ENCODE measurements at regions not wholly inside any gene's neighbourhood (a gene's known extent, or its start where the extent isn't known, plus 50 kb on each side); places are given as distances from the start of the nearest gene placed in this dataset.

DNA sequence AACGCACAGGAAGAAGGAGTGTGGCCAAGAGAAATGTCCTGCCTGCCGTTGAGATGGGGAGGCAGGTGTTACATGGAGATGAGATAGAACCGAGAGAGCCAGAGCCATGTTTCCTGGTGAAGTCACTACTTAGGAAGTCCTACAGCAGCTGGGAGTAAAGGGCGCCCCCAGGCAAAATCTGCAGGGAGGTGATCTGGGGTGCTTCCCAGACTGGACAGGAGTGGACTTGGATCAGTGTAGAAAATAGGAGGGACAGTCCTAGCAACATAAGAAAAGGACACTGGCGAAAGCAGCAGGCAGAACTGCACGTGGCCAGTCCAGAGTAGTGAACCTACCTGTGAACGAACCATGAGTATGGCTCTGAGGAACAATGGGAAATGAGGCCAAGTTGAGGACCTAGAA, 85.3 kb downstream of the CD164 start:
- DNase-seq (ENCODE audit: low read depth in 1 of 2, low spot score in 1 of 2): no peak
- Histone ChIP-seq H3K27ac (replicated peaks) (no peak overlapping the region), H3K4me3 (replicated peaks; ENCODE audit: insufficient read depth, low read length) (no peak overlapping the region), H3K27me3 (ENCODE audit: insufficient read depth, poor library complexity, severe bottlenecking) (no peaks in the 10 kb centered on the region)
- TF ChIP-seq POLR2AphosphoS5 (IDR thresholded peaks at IDR 0.05; ENCODE audit: low read depth) (no peak), SPI1 (IDR thresholded peaks at IDR 0.05; ENCODE audit: borderline replicate concordance, low read depth) (no peak), GABPA (IDR thresholded peaks at IDR 0.05; ENCODE audit: low read depth) (no peak)
- TF ChIP-seq, protein P1, sequence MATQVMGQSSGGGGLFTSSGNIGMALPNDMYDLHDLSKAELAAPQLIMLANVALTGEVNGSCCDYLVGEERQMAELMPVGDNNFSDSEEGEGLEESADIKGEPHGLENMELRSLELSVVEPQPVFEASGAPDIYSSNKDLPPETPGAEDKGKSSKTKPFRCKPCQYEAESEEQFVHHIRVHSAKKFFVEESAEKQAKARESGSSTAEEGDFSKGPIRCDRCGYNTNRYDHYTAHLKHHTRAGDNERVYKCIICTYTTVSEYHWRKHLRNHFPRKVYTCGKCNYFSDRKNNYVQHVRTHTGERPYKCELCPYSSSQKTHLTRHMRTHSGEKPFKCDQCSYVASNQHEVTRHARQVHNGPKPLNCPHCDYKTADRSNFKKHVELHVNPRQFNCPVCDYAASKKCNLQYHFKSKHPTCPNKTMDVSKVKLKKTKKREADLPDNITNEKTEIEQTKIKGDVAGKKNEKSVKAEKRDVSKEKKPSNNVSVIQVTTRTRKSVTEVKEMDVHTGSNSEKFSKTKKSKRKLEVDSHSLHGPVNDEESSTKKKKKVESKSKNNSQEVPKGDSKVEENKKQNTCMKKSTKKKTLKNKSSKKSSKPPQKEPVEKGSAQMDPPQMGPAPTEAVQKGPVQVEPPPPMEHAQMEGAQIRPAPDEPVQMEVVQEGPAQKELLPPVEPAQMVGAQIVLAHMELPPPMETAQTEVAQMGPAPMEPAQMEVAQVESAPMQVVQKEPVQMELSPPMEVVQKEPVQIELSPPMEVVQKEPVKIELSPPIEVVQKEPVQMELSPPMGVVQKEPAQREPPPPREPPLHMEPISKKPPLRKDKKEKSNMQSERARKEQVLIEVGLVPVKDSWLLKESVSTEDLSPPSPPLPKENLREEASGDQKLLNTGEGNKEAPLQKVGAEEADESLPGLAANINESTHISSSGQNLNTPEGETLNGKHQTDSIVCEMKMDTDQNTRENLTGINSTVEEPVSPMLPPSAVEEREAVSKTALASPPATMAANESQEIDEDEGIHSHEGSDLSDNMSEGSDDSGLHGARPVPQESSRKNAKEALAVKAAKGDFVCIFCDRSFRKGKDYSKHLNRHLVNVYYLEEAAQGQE (IDR thresholded peaks at IDR 0.05; ENCODE audit: insufficient replicate concordance, low read depth): no peak
- TF ChIP-seq, protein P2, sequence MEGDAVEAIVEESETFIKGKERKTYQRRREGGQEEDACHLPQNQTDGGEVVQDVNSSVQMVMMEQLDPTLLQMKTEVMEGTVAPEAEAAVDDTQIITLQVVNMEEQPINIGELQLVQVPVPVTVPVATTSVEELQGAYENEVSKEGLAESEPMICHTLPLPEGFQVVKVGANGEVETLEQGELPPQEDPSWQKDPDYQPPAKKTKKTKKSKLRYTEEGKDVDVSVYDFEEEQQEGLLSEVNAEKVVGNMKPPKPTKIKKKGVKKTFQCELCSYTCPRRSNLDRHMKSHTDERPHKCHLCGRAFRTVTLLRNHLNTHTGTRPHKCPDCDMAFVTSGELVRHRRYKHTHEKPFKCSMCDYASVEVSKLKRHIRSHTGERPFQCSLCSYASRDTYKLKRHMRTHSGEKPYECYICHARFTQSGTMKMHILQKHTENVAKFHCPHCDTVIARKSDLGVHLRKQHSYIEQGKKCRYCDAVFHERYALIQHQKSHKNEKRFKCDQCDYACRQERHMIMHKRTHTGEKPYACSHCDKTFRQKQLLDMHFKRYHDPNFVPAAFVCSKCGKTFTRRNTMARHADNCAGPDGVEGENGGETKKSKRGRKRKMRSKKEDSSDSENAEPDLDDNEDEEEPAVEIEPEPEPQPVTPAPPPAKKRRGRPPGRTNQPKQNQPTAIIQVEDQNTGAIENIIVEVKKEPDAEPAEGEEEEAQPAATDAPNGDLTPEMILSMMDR (IDR thresholded peaks at IDR 0.05; ENCODE audit: insufficient read depth, low read length): no peak

DNA sequence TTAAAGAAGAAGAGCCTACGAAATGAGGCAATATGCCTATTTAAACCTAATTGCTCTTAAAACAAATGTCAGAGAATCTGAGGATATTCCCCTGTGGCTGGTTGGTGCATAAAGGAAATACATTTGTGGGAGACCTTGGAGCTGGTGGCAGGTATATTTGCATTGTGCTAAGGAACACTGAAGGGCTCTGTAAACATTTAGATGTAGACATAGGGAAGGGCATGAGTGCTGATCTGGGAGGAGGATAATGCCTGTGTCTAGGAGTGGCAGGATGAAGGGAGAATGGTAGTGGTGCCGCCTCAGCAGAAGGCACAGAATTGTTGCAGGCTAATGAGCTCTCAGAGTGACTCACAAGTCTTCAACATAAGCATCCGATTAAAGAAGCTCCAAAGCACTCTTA, 85.8 kb downstream of the CD164 start:
- H3K27ac ChIP-seq (replicated peaks): no peak overlapping the region
- DNase-seq (ENCODE audit: low read depth in 1 of 2, low spot score in 1 of 2): no peak
- H3K4me3 ChIP-seq (replicated peaks; ENCODE audit: insufficient read depth, low read length): no peak overlapping the region
- TF ChIP-seq, protein P1 (IDR thresholded peaks at IDR 0.05; ENCODE audit: insufficient replicate concordance, low read depth): no peak
- TF ChIP-seq SPI1 (IDR thresholded peaks at IDR 0.05; ENCODE audit: borderline replicate concordance, low read depth) (no peak), POLR2AphosphoS5 (IDR thresholded peaks at IDR 0.05; ENCODE audit: low read depth) (no peak), GABPA (IDR thresholded peaks at IDR 0.05; ENCODE audit: low read depth) (no peak)
- TF ChIP-seq, protein P2 (IDR thresholded peaks at IDR 0.05; ENCODE audit: insufficient read depth, low read length): no peak
- no peaks in the 10 kb centered on the region for H3K27me3 ChIP-seq (ENCODE audit: insufficient read depth, poor library complexity, severe bottlenecking)

DNA sequence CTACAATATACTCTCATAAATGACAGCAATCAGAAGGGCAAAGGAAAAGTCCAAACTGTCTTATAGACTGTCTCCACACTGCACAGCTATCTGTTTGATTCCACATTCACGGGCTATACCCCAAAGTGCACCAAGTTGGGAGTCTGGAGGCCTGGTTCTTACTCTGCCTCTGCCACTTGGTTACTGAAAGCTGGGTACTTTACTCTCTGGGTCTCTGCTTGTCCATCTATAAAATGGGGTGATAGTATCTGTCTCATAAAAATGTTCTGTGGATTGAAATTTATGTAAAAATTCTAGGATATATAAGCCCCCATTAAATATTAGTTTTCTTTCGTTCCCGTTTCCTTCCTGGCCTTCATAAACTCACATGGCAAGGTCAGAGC, 86.5 kb downstream of the CD164 start:
- no peak overlapping the region for H3K27ac ChIP-seq (replicated peaks)
- H3K27me3 ChIP-seq (ENCODE audit: insufficient read depth, poor library complexity, severe bottlenecking): no peaks in the 10 kb centered on the region
- TF ChIP-seq SPI1 (IDR thresholded peaks at IDR 0.05; ENCODE audit: borderline replicate concordance, low read depth): no peak
- no peak for TF ChIP-seq POLR2AphosphoS5 (IDR thresholded peaks at IDR 0.05; ENCODE audit: low read depth)
- TF ChIP-seq, protein P2 (IDR thresholded peaks at IDR 0.05; ENCODE audit: insufficient read depth, low read length): no peak
- TF ChIP-seq, protein P1 (IDR thresholded peaks at IDR 0.05; ENCODE audit: insufficient replicate concordance, low read depth): no peak
- TF ChIP-seq GABPA (IDR thresholded peaks at IDR 0.05; ENCODE audit: low read depth): no peak
- H3K4me3 ChIP-seq (replicated peaks; ENCODE audit: insufficient read depth, low read length): no peak overlapping the region
- no peak for DNase-seq (ENCODE audit: low read depth in 1 of 2, low spot score in 1 of 2)

All from HL-60 (cell line).